Brain microvascular endothelial cell (primary cell): ENCODE measurements at regions not wholly inside any gene's neighbourhood (a gene's known extent, or its start where the extent isn't known, plus 50 kb on each side); places are given as distances from the start of the nearest gene placed in this dataset.
"Not testable (repeated sequence)": the region's sequence is repeated elsewhere in the genome, so short reads cannot be mapped to it uniquely, and the experiment has no call there.

Experiments used
- DNase-seq: peaks from one replicate; pipeline ENCODE4 v3.0.0-alpha.2; 2020
- H3K27ac ChIP-seq: fragments of 250-450 bp; sonication (Bioruptor Pico); 2 replicates; pipeline ENCODE4 v1.5.1; 2020; ENCODE audit warnings: mild to moderate bottlenecking, moderate library complexity
- H3K27me3 ChIP-seq: fragments of 250-450 bp; sonication (Bioruptor Pico); replicated peaks from 2 replicates; pipeline ENCODE4 v1.5.1; 2020; ENCODE audit warnings: mild to moderate bottlenecking
- H3K36me3 ChIP-seq: fragments of 250-450 bp; sonication (Bioruptor Pico); replicated peaks from 2 replicates; pipeline ENCODE4 v1.5.1; 2020; ENCODE audit warnings: mild to moderate bottlenecking
- H3K4me3 ChIP-seq: 2 replicates; pipeline ENCODE4 v1.5.1; 2011; ENCODE audit warnings: low read depth, mild to moderate bottlenecking, control low read depth, low read length, moderate library complexity
- CTCF ChIP-seq: IDR thresholded peaks from 2 replicates; pipeline ENCODE4 v1.5.1; 2011; ENCODE audit warnings: low read depth, mild to moderate bottlenecking, moderate library complexity, low read length, control low read depth, inconsistent platforms; ENCODE audit errors: missing control alignments
- in situ Hi-C: cut with HindIII; loops from 2 replicates; pipeline ENCODE4 v1.10.0; 2017; ENCODE audit warnings: low sequenced_read_pairs, low pct_ligation_motif_present

DNA sequence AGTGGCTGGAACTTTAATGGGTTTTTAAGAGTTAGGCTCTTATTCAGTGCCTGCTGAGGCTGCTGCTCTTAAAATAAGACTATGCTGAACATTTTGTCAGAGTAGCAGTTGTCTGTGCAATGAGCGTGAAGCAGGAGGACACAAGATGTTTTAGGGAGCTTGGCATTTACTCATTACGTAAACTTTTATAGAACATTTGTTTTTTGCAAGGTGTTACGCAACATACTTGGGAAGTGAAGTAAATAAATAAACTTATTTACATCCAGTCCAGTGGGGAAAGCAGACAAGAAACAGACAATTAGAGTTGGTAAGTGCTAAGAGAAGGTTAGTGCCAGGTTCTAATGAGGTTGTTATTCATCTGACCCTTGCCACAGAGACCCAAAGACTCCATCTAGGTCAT lies 226.0 kb downstream of the HINT1 start:
- TF ChIP-seq CTCF = no peak
- in situ Hi-C loops = no loop called here
- DNase-seq = no peak
- Histone ChIP-seq H3K27ac (no peak overlapping the region), H3K36me3 (no peaks in the 10 kb centered on the region), H3K27me3 (no peaks in the 10 kb centered on the region), H3K4me3 (no peak overlapping the region)

- DNase-seq = no peak
- H3K27ac ChIP-seq = no peak overlapping the region
- in situ Hi-C loops = no loop called here
Observed at GRCh38 chr5:130937046-130937445, 228.0 kb downstream of the HINT1 start.

GRCh38 chr5:130923543-130924124 lies 241.4 kb downstream of the HINT1 start:
- no peak overlapping the region for H3K4me3 ChIP-seq
- no peaks in the 10 kb centered on the region for H3K36me3 ChIP-seq
- in situ Hi-C loops = no loop called here
- no peak for DNase-seq
- no peak overlapping the region for H3K27ac ChIP-seq
- H3K27me3 ChIP-seq = no peaks in the 10 kb centered on the region
- no peak for TF ChIP-seq CTCF

More at GRCh38 chr5:130937046-130937445, 228.0 kb downstream of the HINT1 start:
- no peak for TF ChIP-seq CTCF
- no peak overlapping the region for H3K4me3 ChIP-seq
- H3K27me3 ChIP-seq = no peaks in the 10 kb centered on the region
- no peaks in the 10 kb centered on the region for H3K36me3 ChIP-seq

DNA sequence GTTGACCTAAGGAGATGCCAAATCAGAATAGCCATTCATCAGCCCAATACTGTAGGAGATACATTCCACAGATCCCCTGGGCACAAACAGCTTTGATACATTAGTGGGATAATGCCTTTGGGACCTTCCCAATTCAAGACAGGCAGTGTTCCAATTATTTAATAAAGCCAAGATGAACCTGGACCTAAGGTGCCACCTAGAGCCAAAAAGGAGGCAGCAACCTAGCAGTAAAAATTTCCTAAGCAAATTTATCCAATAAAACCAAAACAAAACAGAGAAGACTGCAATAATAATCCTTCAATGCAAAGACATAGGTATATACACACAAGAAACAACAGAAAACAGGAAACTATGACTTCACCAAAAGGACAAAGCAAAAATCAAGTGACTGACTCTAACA lies 253.0 kb downstream of the HINT1 start:
- Histone ChIP-seq H3K27me3 (no peaks in the 10 kb centered on the region), H3K4me3 (no peak overlapping the region), H3K27ac (no peak overlapping the region), H3K36me3 (no peaks in the 10 kb centered on the region)
- DNase-seq = no peak
- peak; percentile 36 for TF ChIP-seq CTCF
- in situ Hi-C loops = no loop called here

- no peak overlapping the region for H3K27ac ChIP-seq
- in situ Hi-C loops = no loop called here
- TF ChIP-seq CTCF = no peak
- DNase-seq = no peak
- H3K4me3 ChIP-seq = no peak overlapping the region
- no peaks in the 10 kb centered on the region for H3K36me3 ChIP-seq
- H3K27me3 ChIP-seq = no peaks in the 10 kb centered on the region
Observed at GRCh38 chr5:130908186-130908585, 256.9 kb downstream of the HINT1 start.

DNA sequence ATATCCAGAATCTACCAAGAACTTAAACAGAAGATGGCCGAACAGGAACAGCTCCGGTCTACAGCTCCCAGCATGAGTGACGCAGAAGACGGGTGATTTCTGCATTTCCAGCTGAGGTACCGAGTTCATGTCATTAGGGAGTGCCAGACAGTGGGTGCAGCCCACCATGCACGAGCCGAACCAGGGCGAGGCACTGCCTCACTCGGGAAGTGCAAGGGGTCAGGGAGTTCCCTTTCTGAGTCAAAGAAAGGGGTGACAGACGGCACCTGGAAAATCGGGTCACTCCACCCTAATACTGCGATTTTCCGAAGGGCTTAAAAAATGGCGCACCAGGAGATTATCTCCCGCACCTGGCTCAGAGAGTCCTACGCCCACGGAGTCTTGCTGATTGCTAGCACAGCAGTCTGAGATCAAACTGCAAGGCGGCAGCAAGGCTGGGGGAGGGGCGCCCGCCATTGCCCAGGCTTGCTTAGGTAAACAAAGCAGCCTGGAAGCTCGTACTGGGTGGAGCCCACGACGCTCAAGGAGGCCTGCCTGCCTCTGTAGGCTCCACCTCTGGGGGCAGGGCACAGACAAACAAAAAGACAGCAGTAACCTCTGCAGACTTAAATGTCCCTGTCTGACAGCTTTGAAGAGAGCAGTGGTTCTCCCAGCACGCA lies 267.4 kb downstream of the HINT1 start:
- H3K27me3 ChIP-seq, H3K27ac ChIP-seq, DNase-seq, in situ Hi-C loops, H3K4me3 ChIP-seq, H3K36me3 ChIP-seq: not testable (repeated sequence)

- in situ Hi-C loops, H3K4me3 ChIP-seq, H3K27me3 ChIP-seq, DNase-seq, H3K27ac ChIP-seq, H3K36me3 ChIP-seq: not testable (repeated sequence)
Observed at GRCh38 chr5:130897181-130897536, 267.9 kb downstream of the HINT1 start.
